Endothelial cell of umbilical vein (primary cell): ENCODE measurements at regions not wholly inside any gene's neighbourhood (a gene's known extent, or its start where the extent isn't known, plus 50 kb on each side); places are given as distances from the start of the nearest gene placed in this dataset.

Experiments used
- CTCF ChIP-seq, 2 donors: IDR thresholded peaks; 1 replicate in 1 of 2; 2 replicates in 1 of 2; pipeline ENCODE4 v1.5.1; 2011; ENCODE audit warnings: low read length in 2 of 2, mild to moderate bottlenecking in 2 of 2, moderate library complexity in 2 of 2, control low read depth in 1 of 2, inconsistent platforms in 1 of 2, low read depth in 1 of 2; ENCODE audit not compliant: insufficient read depth in 1 of 2; ENCODE audit errors: extremely low read depth in 1 of 2
- EZH2 ChIP-seq: IDR thresholded peaks from 2 replicates; pipeline ENCODE4 v1.6.1; 2012; ENCODE audit warnings: borderline replicate concordance, low read depth, mild to moderate bottlenecking, moderate library complexity, low read length, inconsistent platforms; ENCODE audit not compliant: severe bottlenecking
- FOS ChIP-seq: IDR thresholded peaks from 2 replicates; pipeline ENCODE4 v1.6.1; 2011; ENCODE audit warnings: mild to moderate bottlenecking, low read length, moderate library complexity, borderline replicate concordance; ENCODE audit not compliant: insufficient read depth
- MYC ChIP-seq: IDR thresholded peaks from one replicate; pipeline ENCODE4 v1.6.1; 2011; ENCODE audit warnings: mild to moderate bottlenecking, low read depth, low read length
- POLR2A ChIP-seq: IDR thresholded peaks from 2 replicates; pipeline ENCODE4 v1.6.1; 2012; ENCODE audit warnings: low read depth, mild to moderate bottlenecking, control low read depth, low read length
- POLR2AphosphoS5 ChIP-seq: IDR thresholded peaks from 2 replicates; pipeline ENCODE4 v1.6.1; 2012; ENCODE audit warnings: low read depth, mild to moderate bottlenecking, control low read depth, low read length, moderate library complexity; ENCODE audit not compliant: insufficient read depth
- TF ChIP-seq, protein P1 (sequence below): IDR thresholded peaks from 2 replicates; pipeline ENCODE4 v1.6.1; 2011; ENCODE audit not compliant: insufficient read depth, insufficient read length

DNA sequence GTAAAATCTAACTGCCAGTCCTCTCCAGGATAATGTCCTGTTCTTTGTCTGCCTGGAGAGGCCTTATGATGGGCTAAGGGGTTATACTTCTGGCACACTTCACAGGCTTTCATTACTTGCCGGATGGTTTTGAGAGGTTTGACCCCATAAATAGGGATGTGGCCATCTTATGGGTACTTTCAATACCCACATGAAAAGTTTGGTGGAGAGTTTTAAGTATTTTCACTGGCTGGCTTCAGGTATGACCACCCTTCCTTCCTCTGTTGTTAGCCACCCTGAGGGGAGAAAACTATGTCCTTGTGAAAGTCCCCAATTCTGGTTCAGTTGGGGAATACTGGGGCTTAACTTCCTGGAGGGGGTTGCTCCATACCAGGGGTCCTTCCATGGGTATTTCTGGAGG is 54.8 kb downstream of the ASCL4 start:
- TF ChIP-seq EZH2 = no peak
- TF ChIP-seq CTCF (IDR thresholded peaks at IDR 0.05; ENCODE audit: extremely low read depth in 1 of 2, insufficient read depth in 1 of 2, low read depth in 1 of 2, low read length in 2 of 2) = no peak
- no peak for TF ChIP-seq POLR2A
- no peak for TF ChIP-seq FOS
- TF ChIP-seq MYC = no peak
- TF ChIP-seq, protein P1, sequence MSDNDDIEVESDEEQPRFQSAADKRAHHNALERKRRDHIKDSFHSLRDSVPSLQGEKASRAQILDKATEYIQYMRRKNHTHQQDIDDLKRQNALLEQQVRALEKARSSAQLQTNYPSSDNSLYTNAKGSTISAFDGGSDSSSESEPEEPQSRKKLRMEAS = no peak
- TF ChIP-seq POLR2AphosphoS5 = no peak
